ENCODE measurements at regions not wholly inside any gene's neighbourhood (a gene's known extent, or its start where the extent isn't known, plus 50 kb on each side); places are given as distances from the start of the nearest gene placed in this dataset.

DNA sequence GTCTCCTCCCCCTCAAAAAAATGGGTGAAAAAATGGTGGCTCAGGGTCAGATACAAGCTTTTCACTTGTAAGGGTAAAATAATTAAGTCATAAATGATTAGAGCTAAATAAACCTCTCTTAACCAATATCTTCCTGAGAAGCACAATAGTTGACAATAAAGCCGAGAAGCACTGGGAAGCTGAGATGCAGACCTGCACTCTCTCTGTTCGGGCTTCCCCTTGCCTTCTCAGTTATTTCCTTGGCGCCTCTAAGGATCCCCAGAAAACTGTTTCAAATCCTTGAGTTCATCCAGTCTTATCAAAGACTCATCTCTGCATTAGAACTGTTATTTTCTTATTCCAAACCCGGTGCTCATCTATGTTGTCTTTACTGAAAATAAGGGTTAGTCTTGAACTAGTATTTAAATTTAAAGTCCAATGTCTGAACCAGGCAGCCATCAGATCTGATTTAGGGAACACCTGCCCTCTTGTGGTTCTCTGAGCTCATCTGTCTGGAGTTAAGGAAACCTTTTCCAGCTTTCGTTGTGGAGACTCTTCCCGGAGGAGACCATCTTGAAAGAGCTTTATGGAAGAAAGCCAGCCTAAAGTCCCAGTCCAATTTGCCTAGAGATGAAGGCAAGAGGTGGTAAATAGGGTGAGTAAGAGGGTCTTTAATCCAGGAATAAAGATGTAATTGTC, 256.4 kb upstream of the MCTP2 start:
- TF ChIP-seq, protein P1, sequence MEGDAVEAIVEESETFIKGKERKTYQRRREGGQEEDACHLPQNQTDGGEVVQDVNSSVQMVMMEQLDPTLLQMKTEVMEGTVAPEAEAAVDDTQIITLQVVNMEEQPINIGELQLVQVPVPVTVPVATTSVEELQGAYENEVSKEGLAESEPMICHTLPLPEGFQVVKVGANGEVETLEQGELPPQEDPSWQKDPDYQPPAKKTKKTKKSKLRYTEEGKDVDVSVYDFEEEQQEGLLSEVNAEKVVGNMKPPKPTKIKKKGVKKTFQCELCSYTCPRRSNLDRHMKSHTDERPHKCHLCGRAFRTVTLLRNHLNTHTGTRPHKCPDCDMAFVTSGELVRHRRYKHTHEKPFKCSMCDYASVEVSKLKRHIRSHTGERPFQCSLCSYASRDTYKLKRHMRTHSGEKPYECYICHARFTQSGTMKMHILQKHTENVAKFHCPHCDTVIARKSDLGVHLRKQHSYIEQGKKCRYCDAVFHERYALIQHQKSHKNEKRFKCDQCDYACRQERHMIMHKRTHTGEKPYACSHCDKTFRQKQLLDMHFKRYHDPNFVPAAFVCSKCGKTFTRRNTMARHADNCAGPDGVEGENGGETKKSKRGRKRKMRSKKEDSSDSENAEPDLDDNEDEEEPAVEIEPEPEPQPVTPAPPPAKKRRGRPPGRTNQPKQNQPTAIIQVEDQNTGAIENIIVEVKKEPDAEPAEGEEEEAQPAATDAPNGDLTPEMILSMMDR (IDR thresholded peaks at IDR 0.05 in 4 of 5, conservative IDR thresholded peaks at IDR 0.05 in 1 of 5) = peak in 4 of 5 experiments; percentile 7 to 37 (median 28)
- no peak for TF ChIP-seq POLR2A (IDR thresholded peaks at IDR 0.05)

All from gastrocnemius medialis (tissue), 4 donors.